HL-60 (cell line): ENCODE measurements at regions not wholly inside any gene's neighbourhood (a gene's known extent, or its start where the extent isn't known, plus 50 kb on each side); places are given as distances from the start of the nearest gene placed in this dataset.

ENCODE experiments used
- GABPA ChIP-seq: IDR thresholded peaks from 2 replicates; pipeline ENCODE4 v1.6.1; 2012; ENCODE audit warnings: low read depth
- POLR2AphosphoS5 ChIP-seq: IDR thresholded peaks from 2 replicates; pipeline ENCODE4 v1.6.1; 2012; ENCODE audit warnings: low read depth
- SPI1 ChIP-seq: IDR thresholded peaks from 2 replicates; pipeline ENCODE4 v1.6.1; 2012; ENCODE audit warnings: low read depth, mild to moderate bottlenecking, borderline replicate concordance
- TF ChIP-seq, protein P1 (sequence below): IDR thresholded peaks from one replicate; pipeline ENCODE4 v1.5.1; 2011; ENCODE audit warnings: low read length, control low read depth, inconsistent platforms; ENCODE audit not compliant: insufficient read depth
- TF ChIP-seq, protein P2 (sequence below): IDR thresholded peaks from 2 replicates; pipeline ENCODE4 v1.6.1; 2012; ENCODE audit warnings: low read depth; ENCODE audit not compliant: insufficient replicate concordance

DNA sequence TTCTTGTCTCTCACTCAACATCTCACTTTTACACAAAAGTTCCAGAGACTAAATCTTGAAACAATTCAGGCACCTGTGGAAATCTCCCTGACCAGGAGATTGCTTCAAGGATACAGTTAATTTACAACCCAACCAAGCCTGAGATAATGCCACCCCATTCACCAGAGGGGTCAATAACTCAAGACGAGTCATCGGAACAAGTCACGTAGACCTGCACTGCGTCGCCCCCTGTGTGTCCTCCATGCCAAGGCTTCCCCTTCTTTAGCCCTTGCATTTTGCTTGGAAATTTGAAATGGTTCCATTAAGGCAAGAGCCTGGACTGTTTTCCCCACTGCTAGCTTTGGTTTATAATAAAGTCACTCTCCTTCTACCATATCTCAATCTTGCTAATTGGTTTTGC lies 129.0 kb upstream of the NEO1 start:
- TF ChIP-seq, protein P1, sequence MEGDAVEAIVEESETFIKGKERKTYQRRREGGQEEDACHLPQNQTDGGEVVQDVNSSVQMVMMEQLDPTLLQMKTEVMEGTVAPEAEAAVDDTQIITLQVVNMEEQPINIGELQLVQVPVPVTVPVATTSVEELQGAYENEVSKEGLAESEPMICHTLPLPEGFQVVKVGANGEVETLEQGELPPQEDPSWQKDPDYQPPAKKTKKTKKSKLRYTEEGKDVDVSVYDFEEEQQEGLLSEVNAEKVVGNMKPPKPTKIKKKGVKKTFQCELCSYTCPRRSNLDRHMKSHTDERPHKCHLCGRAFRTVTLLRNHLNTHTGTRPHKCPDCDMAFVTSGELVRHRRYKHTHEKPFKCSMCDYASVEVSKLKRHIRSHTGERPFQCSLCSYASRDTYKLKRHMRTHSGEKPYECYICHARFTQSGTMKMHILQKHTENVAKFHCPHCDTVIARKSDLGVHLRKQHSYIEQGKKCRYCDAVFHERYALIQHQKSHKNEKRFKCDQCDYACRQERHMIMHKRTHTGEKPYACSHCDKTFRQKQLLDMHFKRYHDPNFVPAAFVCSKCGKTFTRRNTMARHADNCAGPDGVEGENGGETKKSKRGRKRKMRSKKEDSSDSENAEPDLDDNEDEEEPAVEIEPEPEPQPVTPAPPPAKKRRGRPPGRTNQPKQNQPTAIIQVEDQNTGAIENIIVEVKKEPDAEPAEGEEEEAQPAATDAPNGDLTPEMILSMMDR = no peak
- TF ChIP-seq, protein P2, sequence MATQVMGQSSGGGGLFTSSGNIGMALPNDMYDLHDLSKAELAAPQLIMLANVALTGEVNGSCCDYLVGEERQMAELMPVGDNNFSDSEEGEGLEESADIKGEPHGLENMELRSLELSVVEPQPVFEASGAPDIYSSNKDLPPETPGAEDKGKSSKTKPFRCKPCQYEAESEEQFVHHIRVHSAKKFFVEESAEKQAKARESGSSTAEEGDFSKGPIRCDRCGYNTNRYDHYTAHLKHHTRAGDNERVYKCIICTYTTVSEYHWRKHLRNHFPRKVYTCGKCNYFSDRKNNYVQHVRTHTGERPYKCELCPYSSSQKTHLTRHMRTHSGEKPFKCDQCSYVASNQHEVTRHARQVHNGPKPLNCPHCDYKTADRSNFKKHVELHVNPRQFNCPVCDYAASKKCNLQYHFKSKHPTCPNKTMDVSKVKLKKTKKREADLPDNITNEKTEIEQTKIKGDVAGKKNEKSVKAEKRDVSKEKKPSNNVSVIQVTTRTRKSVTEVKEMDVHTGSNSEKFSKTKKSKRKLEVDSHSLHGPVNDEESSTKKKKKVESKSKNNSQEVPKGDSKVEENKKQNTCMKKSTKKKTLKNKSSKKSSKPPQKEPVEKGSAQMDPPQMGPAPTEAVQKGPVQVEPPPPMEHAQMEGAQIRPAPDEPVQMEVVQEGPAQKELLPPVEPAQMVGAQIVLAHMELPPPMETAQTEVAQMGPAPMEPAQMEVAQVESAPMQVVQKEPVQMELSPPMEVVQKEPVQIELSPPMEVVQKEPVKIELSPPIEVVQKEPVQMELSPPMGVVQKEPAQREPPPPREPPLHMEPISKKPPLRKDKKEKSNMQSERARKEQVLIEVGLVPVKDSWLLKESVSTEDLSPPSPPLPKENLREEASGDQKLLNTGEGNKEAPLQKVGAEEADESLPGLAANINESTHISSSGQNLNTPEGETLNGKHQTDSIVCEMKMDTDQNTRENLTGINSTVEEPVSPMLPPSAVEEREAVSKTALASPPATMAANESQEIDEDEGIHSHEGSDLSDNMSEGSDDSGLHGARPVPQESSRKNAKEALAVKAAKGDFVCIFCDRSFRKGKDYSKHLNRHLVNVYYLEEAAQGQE = no peak
- no peak for TF ChIP-seq POLR2AphosphoS5
- no peak for TF ChIP-seq SPI1
- TF ChIP-seq GABPA = no peak
